ENCODE measurements at regions not wholly inside any gene's neighbourhood (a gene's known extent, or its start where the extent isn't known, plus 50 kb on each side); places are given as distances from the start of the nearest gene placed in this dataset.

GRCh38 chr18:51721996-51722395 lies 524.5 kb upstream of the MEX3C start:
- H3K9ac ChIP-seq (ENCODE audit: insufficient read depth, low read length): no peak overlapping the region

GRCh38 chr18:51724790-51725721 lies 527.6 kb upstream of the MEX3C start:
- Histone ChIP-seq H3K9ac (ENCODE audit: insufficient read depth, low read length) (no peak overlapping the region), H4K20me1 (ENCODE audit: control insufficient read depth, extremely low read depth, insufficient read depth, low read length) (no peaks in the 10 kb centered on the region), H3K4me3 (replicated peaks in 1 of 4; ENCODE audit: control extremely low read depth in 1 of 4, insufficient read depth in 1 of 4, low read depth in 3 of 4, low read length in 4 of 4) (no peak overlapping the region), H3K79me2 (ENCODE audit: control insufficient read depth, insufficient read depth, low read length) (no peaks in the 10 kb centered on the region), H3K36me3 (ENCODE audit: control insufficient read depth, insufficient read depth, low read length) (no peaks in the 10 kb centered on the region), H3K4me1 (ENCODE audit: control insufficient read depth, extremely low read depth, insufficient read depth, low read length) (no peaks in the 10 kb centered on the region), H3K9me3 (ENCODE audit: control insufficient read depth, insufficient read depth, low read depth, low read length) (no peaks in the 10 kb centered on the region), H2AFZ (ENCODE audit: low read length) (no peak overlapping the region), H3K27me3 (ENCODE audit: control insufficient read depth, insufficient read depth, low read length) (no peaks in the 10 kb centered on the region), H3K27ac (ENCODE audit: insufficient read depth, low read length) (no peak overlapping the region), H3K4me2 (ENCODE audit: extremely low read depth, insufficient read depth, low read length) (no peak overlapping the region)
- TF ChIP-seq CTCF (conservative IDR thresholded peaks at IDR 0.05 in 1 of 2, IDR thresholded peaks at IDR 0.05 in 1 of 2; ENCODE audit: low read depth in 1 of 2, low read length in 2 of 2) (no peak), EZH2 (IDR thresholded peaks at IDR 0.05; ENCODE audit: low read length, missing control alignments) (no peak)
- peak in 1 of 2 donors; percentile 1 for DNase-seq (ENCODE audit: low read depth in 2 of 2)

More at GRCh38 chr18:51721996-51722395, 524.5 kb upstream of the MEX3C start:
- H3K4me3 ChIP-seq (replicated peaks in 1 of 4; ENCODE audit: control extremely low read depth in 1 of 4, insufficient read depth in 1 of 4, low read depth in 3 of 4, low read length in 4 of 4): no peak overlapping the region
- no peaks in the 10 kb centered on the region for H3K36me3 ChIP-seq (ENCODE audit: control insufficient read depth, insufficient read depth, low read length)
- H3K79me2 ChIP-seq (ENCODE audit: control insufficient read depth, insufficient read depth, low read length): no peaks in the 10 kb centered on the region
- no peaks in the 10 kb centered on the region for H3K4me1 ChIP-seq (ENCODE audit: control insufficient read depth, extremely low read depth, insufficient read depth, low read length)
- H3K9me3 ChIP-seq (ENCODE audit: control insufficient read depth, insufficient read depth, low read depth, low read length): no peaks in the 10 kb centered on the region
- no peak for TF ChIP-seq CTCF (conservative IDR thresholded peaks at IDR 0.05 in 1 of 2, IDR thresholded peaks at IDR 0.05 in 1 of 2; ENCODE audit: low read depth in 1 of 2, low read length in 2 of 2)
- TF ChIP-seq EZH2 (IDR thresholded peaks at IDR 0.05; ENCODE audit: low read length, missing control alignments): no peak
- no peaks in the 10 kb centered on the region for H4K20me1 ChIP-seq (ENCODE audit: control insufficient read depth, extremely low read depth, insufficient read depth, low read length)
- no peak overlapping the region for H3K27ac ChIP-seq (ENCODE audit: insufficient read depth, low read length)
- no peak for DNase-seq (ENCODE audit: low read depth in 2 of 2)
- no peak overlapping the region for H2AFZ ChIP-seq (ENCODE audit: low read length)
- H3K27me3 ChIP-seq (ENCODE audit: control insufficient read depth, insufficient read depth, low read length): no peaks in the 10 kb centered on the region
- no peak overlapping the region for H3K4me2 ChIP-seq (ENCODE audit: extremely low read depth, insufficient read depth, low read length)

- H3K4me3 ChIP-seq (replicated peaks in 1 of 4; ENCODE audit: control extremely low read depth in 1 of 4, insufficient read depth in 1 of 4, low read depth in 3 of 4, low read length in 4 of 4): no peak overlapping the region
- no peaks in the 10 kb centered on the region for H3K9me3 ChIP-seq (ENCODE audit: control insufficient read depth, insufficient read depth, low read depth, low read length)
- H3K27me3 ChIP-seq (ENCODE audit: control insufficient read depth, insufficient read depth, low read length): no peaks in the 10 kb centered on the region
- H3K36me3 ChIP-seq (ENCODE audit: control insufficient read depth, insufficient read depth, low read length): no peaks in the 10 kb centered on the region
- H3K4me2 ChIP-seq (ENCODE audit: extremely low read depth, insufficient read depth, low read length): no peak overlapping the region
- no peak overlapping the region for H3K9ac ChIP-seq (ENCODE audit: insufficient read depth, low read length)
- no peak overlapping the region for H3K27ac ChIP-seq (ENCODE audit: insufficient read depth, low read length)
- no peaks in the 10 kb centered on the region for H3K79me2 ChIP-seq (ENCODE audit: control insufficient read depth, insufficient read depth, low read length)
- H3K4me1 ChIP-seq (ENCODE audit: control insufficient read depth, extremely low read depth, insufficient read depth, low read length): no peaks in the 10 kb centered on the region
- no peaks in the 10 kb centered on the region for H4K20me1 ChIP-seq (ENCODE audit: control insufficient read depth, extremely low read depth, insufficient read depth, low read length)
- TF ChIP-seq CTCF (conservative IDR thresholded peaks at IDR 0.05 in 1 of 2, IDR thresholded peaks at IDR 0.05 in 1 of 2; ENCODE audit: low read depth in 1 of 2, low read length in 2 of 2) (no peak), EZH2 (IDR thresholded peaks at IDR 0.05; ENCODE audit: low read length, missing control alignments) (no peak)
- H2AFZ ChIP-seq (ENCODE audit: low read length): no peak overlapping the region
- no peak for DNase-seq (ENCODE audit: low read depth in 2 of 2)
These were observed 529.1 kb upstream of the MEX3C start for GRCh38 chr18:51726614-51727013.

Data from fibroblast of lung (primary cell).